ENCODE measurements at regions not wholly inside any gene's neighbourhood (a gene's known extent, or its start where the extent isn't known, plus 50 kb on each side); places are given as distances from the start of the nearest gene placed in this dataset.
A peak's percentile ranks its signal among the peaks of the same experiment; 100 is the strongest.

DNA sequence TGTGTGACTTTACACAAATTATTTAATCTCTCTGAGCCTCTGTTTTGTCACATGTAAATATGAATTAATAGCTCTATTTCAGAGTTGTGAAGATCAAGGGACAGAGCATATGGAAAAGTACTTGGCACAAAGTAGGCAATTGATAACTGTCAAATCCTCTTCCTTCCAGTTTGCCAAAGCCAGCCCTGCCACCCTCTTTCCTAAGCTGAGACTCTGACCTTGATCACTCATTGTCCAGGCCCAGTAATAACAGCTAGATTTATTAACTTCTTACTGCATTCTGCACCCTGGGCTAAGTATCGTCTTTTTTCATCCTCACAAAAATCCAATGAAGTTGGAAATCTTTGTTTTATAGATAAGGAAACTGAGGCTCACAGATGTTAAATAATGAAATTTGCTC, 70.8 kb upstream of the ATP1A1 start (continued):
- TF ChIP-seq BCL6 (CRISPR knock-in tag; IDR thresholded peaks at IDR 0.05) (no peak), KDM4B (CRISPR knock-in tag; IDR thresholded peaks at IDR 0.05) (no peak), KDM2A (CRISPR knock-in tag; IDR thresholded peaks at IDR 0.05; ENCODE audit: borderline replicate concordance, low read depth) (no peak), RBM22 (optimal IDR thresholded peaks at IDR 0.05; ENCODE audit: low read length) (no peak), CREM (IDR thresholded peaks at IDR 0.05) (no peak), CREM (CRISPR knock-in tag; IDR thresholded peaks at IDR 0.05) (no peak)
- TF ChIP-seq, protein P1, sequence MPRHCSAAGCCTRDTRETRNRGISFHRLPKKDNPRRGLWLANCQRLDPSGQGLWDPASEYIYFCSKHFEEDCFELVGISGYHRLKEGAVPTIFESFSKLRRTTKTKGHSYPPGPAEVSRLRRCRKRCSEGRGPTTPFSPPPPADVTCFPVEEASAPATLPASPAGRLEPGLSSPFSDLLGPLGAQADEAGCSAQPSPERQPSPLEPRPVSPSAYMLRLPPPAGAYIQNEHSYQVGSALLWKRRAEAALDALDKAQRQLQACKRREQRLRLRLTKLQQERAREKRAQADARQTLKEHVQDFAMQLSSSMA (CRISPR knock-in tag; IDR thresholded peaks at IDR 0.05) = no peak

GRCh38 chr1:116306102-116306501, 66.9 kb upstream of the ATP1A1 start:
- no peak overlapping the region for H3K27ac ChIP-seq (ENCODE audit: extremely low read length, insufficient read depth, low read length)
- H3K9me3 ChIP-seq (ENCODE audit: low read length) = no peaks in the 10 kb centered on the region
- no TSS peak for BruUV-seq (replicated peaks)
- H3K79me2 ChIP-seq (ENCODE audit: insufficient read depth, low read length) = no peaks in the 10 kb centered on the region
- no peak for FAIRE-seq
- no peak overlapping the region for H3K4me3 ChIP-seq (replicated peaks in 1 of 3; ENCODE audit: insufficient read depth in 1 of 3, low read depth in 2 of 3, low read length in 3 of 3)
- no peaks in the 10 kb centered on the region for H4K20me1 ChIP-seq (ENCODE audit: insufficient read depth, low read length)
- CTCF ChIA-PET (ENCODE audit: low intra/inter-chr PET ratio, low total read pairs) = no interaction called here
- TF ChIP-seq BRD4 (CRISPR knock-in tag; IDR thresholded peaks at IDR 0.05) (no peak), ZNF589 (CRISPR knock-in tag; conservative IDR thresholded peaks at IDR 0.05) (no peak), CEBPB (IDR thresholded peaks at IDR 0.05; ENCODE audit: borderline replicate concordance, low read depth, low read length) (no peak), CHD2 (IDR thresholded peaks at IDR 0.05; ENCODE audit: low read depth, low read length) (no peak), PHF5A (CRISPR knock-in tag; IDR thresholded peaks at IDR 0.05; ENCODE audit: low read depth, unreplicated experiment) (no peak), RBM22 (optimal IDR thresholded peaks at IDR 0.05; ENCODE audit: low read length) (no peak), MAFF (IDR thresholded peaks at IDR 0.05; ENCODE audit: low read depth, low read length) (peak; percentile 78), ELK4 (CRISPR knock-in tag; IDR thresholded peaks at IDR 0.05; ENCODE audit: borderline replicate concordance) (no peak), MAFK (conservative IDR thresholded peaks at IDR 0.05 in 1 of 2, IDR thresholded peaks at IDR 0.05 in 1 of 2; ENCODE audit: low read length in 2 of 2) (peak; percentile 76 to 82), ZSCAN9 (CRISPR knock-in tag; IDR thresholded peaks at IDR 0.05; ENCODE audit: borderline replicate concordance) (no peak), SYNCRIP (IDR thresholded peaks at IDR 0.05; ENCODE audit: insufficient read depth, low read depth, low read length) (no peak), BRCA1 (CRISPR knock-in tag; IDR thresholded peaks at IDR 0.05) (no peak), FOXP1 (IDR thresholded peaks at IDR 0.05) (no peak), FOXP1 (CRISPR knock-in tag; IDR thresholded peaks at IDR 0.05) (no peak)
- TF ChIP-seq, protein P2, sequence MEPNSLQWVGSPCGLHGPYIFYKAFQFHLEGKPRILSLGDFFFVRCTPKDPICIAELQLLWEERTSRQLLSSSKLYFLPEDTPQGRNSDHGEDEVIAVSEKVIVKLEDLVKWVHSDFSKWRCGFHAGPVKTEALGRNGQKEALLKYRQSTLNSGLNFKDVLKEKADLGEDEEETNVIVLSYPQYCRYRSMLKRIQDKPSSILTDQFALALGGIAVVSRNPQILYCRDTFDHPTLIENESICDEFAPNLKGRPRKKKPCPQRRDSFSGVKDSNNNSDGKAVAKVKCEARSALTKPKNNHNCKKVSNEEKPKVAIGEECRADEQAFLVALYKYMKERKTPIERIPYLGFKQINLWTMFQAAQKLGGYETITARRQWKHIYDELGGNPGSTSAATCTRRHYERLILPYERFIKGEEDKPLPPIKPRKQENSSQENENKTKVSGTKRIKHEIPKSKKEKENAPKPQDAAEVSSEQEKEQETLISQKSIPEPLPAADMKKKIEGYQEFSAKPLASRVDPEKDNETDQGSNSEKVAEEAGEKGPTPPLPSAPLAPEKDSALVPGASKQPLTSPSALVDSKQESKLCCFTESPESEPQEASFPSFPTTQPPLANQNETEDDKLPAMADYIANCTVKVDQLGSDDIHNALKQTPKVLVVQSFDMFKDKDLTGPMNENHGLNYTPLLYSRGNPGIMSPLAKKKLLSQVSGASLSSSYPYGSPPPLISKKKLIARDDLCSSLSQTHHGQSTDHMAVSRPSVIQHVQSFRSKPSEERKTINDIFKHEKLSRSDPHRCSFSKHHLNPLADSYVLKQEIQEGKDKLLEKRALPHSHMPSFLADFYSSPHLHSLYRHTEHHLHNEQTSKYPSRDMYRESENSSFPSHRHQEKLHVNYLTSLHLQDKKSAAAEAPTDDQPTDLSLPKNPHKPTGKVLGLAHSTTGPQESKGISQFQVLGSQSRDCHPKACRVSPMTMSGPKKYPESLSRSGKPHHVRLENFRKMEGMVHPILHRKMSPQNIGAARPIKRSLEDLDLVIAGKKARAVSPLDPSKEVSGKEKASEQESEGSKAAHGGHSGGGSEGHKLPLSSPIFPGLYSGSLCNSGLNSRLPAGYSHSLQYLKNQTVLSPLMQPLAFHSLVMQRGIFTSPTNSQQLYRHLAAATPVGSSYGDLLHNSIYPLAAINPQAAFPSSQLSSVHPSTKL (CRISPR knock-in tag; IDR thresholded peaks at IDR 0.05) = no peak
- no peaks in the 10 kb centered on the region for H3K36me3 ChIP-seq (replicated peaks in 1 of 2; ENCODE audit: control insufficient read depth in 1 of 2, insufficient read depth in 2 of 2, low read length in 2 of 2)
- no peaks in the 10 kb centered on the region for H3K27me3 ChIP-seq (ENCODE audit: control insufficient read depth in 1 of 2, insufficient read depth in 2 of 2, low read length in 2 of 2)
- 57% methylated on average over 2 of the region's 2 CpGs for WGBS (ENCODE audit: low lambda C conversion rate)
- intact Hi-C loops (cut with micrococcal nuclease; ENCODE audit: unreplicated experiment) = no loop called here
- in situ Hi-C loops (cut with HindIII; ENCODE audit: extremely low pct_ligation_motif_present, low pct_unique_long_range_greater_than_20kb) = no loop called here
- no peak overlapping the region for H3K4me2 ChIP-seq (ENCODE audit: low read depth, low read length)
- ATAC-seq = no peak
- no peak overlapping the region for H2AFZ ChIP-seq (ENCODE audit: low read length)
- POLR2A ChIA-PET = no interaction called here
- peaks cover 49% of the 10 kb centered on the region for H3K4me1 ChIP-seq (ENCODE audit: insufficient read depth, low read length)
- no peak overlapping the region for H3K9ac ChIP-seq (ENCODE audit: insufficient read depth, low read depth, low read length)
- DNase-seq (ENCODE audit: low spot score) = no peak
